GM21825 (cell line): ENCODE measurements at regions not wholly inside any gene's neighbourhood (a gene's known extent, or its start where the extent isn't known, plus 50 kb on each side); places are given as distances from the start of the nearest gene placed in this dataset.

Experiments
- ATAC-seq: cut with Tn5 transposase; IDR thresholded peaks from one replicate; pipeline ENCODE4 v1.9.1; 2021; ENCODE audit warnings: mild to moderate bottlenecking, moderate library complexity; ENCODE audit not compliant: unreplicated experiment

- no peak for ATAC-seq
Observed at GRCh38 chr11:129324533-129325175, 51.0 kb upstream of the BARX2 start.

GRCh38 chr11:129323896-129324502 lies 51.6 kb upstream of the BARX2 start:
- no peak for ATAC-seq

- no peak for ATAC-seq
Observed at GRCh38 chr11:129322941-129323340, 52.7 kb upstream of the BARX2 start.

- ATAC-seq: no peak
Observed at GRCh38 chr11:129321076-129321475, 54.6 kb upstream of the BARX2 start.

- ATAC-seq: no peak
Observed at GRCh38 chr11:129320494-129320893, 55.2 kb upstream of the BARX2 start.

- ATAC-seq: no peak
Observed at GRCh38 chr11:129319751-129320150, 55.9 kb upstream of the BARX2 start.

GRCh38 chr11:129319201-129319600 lies 56.4 kb upstream of the BARX2 start:
- no peak for ATAC-seq

GRCh38 chr11:129317571-129317970 lies 58.1 kb upstream of the BARX2 start:
- ATAC-seq: no peak

GRCh38 chr11:129316781-129317180 lies 58.9 kb upstream of the BARX2 start:
- ATAC-seq: no peak

GRCh38 chr11:129315781-129316579 lies 59.7 kb upstream of the BARX2 start:
- no peak for ATAC-seq

GRCh38 chr11:129314371-129314770 lies 61.3 kb upstream of the BARX2 start:
- ATAC-seq: no peak

GRCh38 chr11:129313541-129314297 lies 61.9 kb upstream of the BARX2 start:
- ATAC-seq: no peak

GRCh38 chr11:129312730-129313503 lies 62.7 kb upstream of the BARX2 start:
- ATAC-seq: no peak

- no peak for ATAC-seq
Observed at GRCh38 chr11:129308241-129308865, 67.3 kb upstream of the BARX2 start.

- ATAC-seq: no peak
Observed at GRCh38 chr11:129307162-129307561, 68.5 kb upstream of the BARX2 start.

- no peak for ATAC-seq
Observed at GRCh38 chr11:129302386-129303101, 73.1 kb upstream of the BARX2 start.

GRCh38 chr11:129300099-129300498 lies 75.5 kb upstream of the BARX2 start:
- ATAC-seq: no peak

GRCh38 chr11:129298988-129299387 lies 76.7 kb upstream of the BARX2 start:
- no peak for ATAC-seq

- no peak for ATAC-seq
Observed at GRCh38 chr11:129295746-129296145, 79.9 kb upstream of the BARX2 start.
